ENCODE measurements at regions not wholly inside any gene's neighbourhood (a gene's known extent, or its start where the extent isn't known, plus 50 kb on each side); places are given as distances from the start of the nearest gene placed in this dataset.

DNA sequence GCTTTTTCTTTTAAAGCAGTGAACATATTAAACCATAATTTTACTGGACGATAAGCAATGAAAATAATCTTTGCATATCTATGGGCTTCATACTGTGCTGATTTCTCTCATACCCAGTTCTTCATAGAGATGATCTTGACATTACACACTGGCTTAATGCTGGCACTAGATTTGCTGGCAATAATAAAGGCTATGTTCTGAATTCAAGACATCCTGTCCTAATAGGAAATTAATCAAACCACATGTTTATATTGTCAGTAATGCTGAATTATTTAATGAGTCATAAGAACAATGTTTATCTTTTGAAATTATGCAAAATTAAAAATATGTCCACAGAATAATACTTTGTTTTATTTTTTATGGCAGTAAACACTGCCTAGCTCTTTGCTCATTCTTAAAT lies 643.2 kb downstream of the OTOL1 start:
- DNase-seq (ENCODE audit: low read depth): no peak
- TF ChIP-seq, protein P1, sequence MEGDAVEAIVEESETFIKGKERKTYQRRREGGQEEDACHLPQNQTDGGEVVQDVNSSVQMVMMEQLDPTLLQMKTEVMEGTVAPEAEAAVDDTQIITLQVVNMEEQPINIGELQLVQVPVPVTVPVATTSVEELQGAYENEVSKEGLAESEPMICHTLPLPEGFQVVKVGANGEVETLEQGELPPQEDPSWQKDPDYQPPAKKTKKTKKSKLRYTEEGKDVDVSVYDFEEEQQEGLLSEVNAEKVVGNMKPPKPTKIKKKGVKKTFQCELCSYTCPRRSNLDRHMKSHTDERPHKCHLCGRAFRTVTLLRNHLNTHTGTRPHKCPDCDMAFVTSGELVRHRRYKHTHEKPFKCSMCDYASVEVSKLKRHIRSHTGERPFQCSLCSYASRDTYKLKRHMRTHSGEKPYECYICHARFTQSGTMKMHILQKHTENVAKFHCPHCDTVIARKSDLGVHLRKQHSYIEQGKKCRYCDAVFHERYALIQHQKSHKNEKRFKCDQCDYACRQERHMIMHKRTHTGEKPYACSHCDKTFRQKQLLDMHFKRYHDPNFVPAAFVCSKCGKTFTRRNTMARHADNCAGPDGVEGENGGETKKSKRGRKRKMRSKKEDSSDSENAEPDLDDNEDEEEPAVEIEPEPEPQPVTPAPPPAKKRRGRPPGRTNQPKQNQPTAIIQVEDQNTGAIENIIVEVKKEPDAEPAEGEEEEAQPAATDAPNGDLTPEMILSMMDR (IDR thresholded peaks at IDR 0.05; ENCODE audit: control insufficient read depth, extremely low read depth, insufficient read depth): no peak
- H3K4me3 ChIP-seq (ENCODE audit: low read depth, low read length): no peak overlapping the region

DNA sequence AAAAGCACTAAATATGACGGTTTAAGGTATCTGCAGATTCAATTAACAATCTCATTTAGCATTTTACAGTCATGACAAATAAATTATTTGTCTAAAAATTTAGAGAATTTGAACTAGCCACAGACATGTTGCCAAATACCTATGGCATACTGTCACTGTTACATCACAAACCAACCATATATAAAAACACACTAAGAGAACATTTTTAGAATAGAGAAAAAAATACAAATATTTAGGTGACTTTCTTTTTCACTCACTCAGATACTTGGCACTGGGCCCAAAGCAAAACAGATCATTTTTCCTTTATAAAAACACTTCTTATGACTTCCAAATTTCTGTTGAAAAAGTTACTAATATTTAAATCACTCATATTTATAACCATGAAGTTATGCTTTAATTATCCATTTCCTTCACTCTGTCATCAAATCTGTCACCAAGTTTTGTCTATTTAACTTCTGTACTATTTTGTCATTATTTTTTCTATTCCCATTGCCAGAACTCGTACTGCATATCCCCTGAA lies 644.7 kb downstream of the OTOL1 start:
- TF ChIP-seq, protein P1 (IDR thresholded peaks at IDR 0.05; ENCODE audit: control insufficient read depth, extremely low read depth, insufficient read depth): no peak
- no peak for DNase-seq (ENCODE audit: low read depth)
- H3K4me3 ChIP-seq (ENCODE audit: low read depth, low read length): no peak overlapping the region

DNA sequence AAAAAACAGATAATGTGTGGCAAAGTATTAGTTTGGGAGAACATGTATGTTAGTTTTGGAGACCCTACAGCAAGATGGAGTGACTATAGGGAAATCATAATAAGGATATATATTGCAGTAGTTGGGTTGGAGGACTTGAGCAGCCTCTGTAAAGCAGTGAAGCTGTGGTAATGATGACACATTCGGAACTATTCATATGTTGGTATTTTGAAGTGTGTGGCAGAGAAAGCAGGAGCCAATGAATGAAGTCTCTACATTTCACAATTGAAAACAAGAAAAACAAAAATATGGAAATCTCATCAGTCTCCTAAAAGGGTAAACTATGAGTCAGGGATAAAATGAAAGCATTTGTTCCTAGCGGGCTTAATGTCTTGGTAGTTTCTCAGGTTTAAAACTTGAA lies 645.9 kb downstream of the OTOL1 start:
- TF ChIP-seq, protein P1 (IDR thresholded peaks at IDR 0.05; ENCODE audit: control insufficient read depth, extremely low read depth, insufficient read depth): no peak
- no peak overlapping the region for H3K4me3 ChIP-seq (ENCODE audit: low read depth, low read length)
- DNase-seq (ENCODE audit: low read depth): no peak

DNA sequence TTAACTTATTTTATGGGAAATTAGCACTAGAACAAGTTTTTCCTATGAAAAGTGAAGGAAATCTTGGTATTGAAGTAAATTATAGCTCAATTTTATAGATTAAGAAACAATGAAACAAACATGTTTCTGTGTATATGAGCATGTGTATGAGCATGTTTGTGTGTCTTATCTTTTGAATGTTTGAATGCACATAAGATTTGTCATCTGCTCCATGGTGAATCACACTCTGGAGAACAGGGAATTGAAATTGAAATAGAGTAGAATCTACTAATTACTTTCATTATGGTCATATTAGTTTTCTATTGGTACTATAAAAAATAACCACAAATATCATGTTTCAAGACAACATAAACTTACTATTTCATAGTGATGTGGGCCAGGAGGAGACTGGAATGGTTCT lies 646.6 kb downstream of the OTOL1 start:
- TF ChIP-seq, protein P1 (IDR thresholded peaks at IDR 0.05; ENCODE audit: control insufficient read depth, extremely low read depth, insufficient read depth): no peak
- H3K4me3 ChIP-seq (ENCODE audit: low read depth, low read length): no peak overlapping the region
- DNase-seq (ENCODE audit: low read depth): no peak

DNA sequence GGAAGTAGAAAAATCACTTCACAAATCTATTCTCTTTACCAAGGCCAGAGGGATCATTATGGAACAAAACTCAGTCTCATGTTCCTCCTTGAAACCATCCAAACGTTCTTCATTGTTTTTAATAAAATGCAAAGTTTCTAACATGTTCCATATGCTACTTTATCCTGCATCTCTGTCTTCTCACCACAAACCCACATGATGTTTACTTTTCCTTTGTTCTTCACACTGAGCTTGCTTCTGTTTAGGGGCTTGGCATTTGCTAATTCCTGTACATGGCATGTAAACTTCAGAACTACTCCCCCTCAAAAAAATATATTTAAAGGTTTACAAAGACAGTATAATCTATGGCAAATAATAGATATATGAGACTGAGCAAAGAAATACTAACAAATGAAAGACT lies 651.4 kb downstream of the OTOL1 start:
- TF ChIP-seq, protein P1 (IDR thresholded peaks at IDR 0.05; ENCODE audit: control insufficient read depth, extremely low read depth, insufficient read depth): no peak
- no peak overlapping the region for H3K4me3 ChIP-seq (ENCODE audit: low read depth, low read length)
- DNase-seq (ENCODE audit: low read depth): no peak

DNA sequence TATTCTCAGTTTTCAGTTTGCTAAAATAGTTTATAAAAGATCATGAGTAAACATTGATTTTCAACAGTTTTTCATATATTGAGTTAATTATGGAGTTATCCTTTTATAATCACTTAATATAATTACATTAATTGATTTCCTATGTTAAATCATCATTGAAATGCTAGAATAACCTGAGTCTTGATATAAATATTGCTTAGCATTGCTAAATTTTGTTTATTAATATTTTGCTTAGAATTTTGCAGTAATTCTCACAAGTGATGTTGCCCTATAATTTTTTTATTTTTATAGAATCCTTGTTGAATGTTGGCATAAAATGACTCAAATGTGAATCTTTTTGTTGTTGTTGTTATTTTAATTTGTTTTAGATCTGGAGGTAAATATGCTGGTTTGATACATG lies 654.2 kb downstream of the OTOL1 start:
- TF ChIP-seq, protein P1 (IDR thresholded peaks at IDR 0.05; ENCODE audit: control insufficient read depth, extremely low read depth, insufficient read depth): no peak
- no peak for DNase-seq (ENCODE audit: low read depth)

DNA sequence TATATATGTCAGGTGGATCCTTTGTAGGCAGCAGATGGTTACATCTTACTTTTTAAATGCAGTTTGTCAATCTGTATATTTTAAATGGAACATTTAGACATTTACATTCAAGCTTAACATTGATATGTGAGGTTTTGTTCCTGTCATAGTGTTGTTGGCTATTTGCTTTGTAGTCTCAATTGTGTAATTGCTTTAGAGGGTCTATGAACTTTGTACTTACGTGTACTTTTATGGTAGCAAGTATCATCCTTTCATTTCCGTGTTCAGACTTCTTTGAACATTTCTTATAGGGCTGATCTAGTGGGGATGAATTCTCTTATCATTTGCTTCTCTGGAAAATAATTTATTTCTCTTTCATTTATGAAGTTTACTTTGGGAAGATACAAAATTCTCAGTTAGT lies 656.0 kb downstream of the OTOL1 start:
- TF ChIP-seq, protein P1 (IDR thresholded peaks at IDR 0.05; ENCODE audit: control insufficient read depth, extremely low read depth, insufficient read depth): no peak

More for the DNA sequence above, 654.2 kb downstream of the OTOL1 start:
- no peak overlapping the region for H3K4me3 ChIP-seq (ENCODE audit: low read depth, low read length)

More for the DNA sequence above, 656.0 kb downstream of the OTOL1 start:
- DNase-seq (ENCODE audit: low read depth): no peak
- no peak overlapping the region for H3K4me3 ChIP-seq (ENCODE audit: low read depth, low read length)

All from LNCaP clone FGC (cell line).